OCI-LY7 (cell line): ENCODE measurements at regions not wholly inside any gene's neighbourhood (a gene's known extent, or its start where the extent isn't known, plus 50 kb on each side); places are given as distances from the start of the nearest gene placed in this dataset.

Source experiments
- EZH2phosphoT487 ChIP-seq: fragments of 200-600 bp; sonication (generic); IDR thresholded peaks from 2 replicates; pipeline ENCODE4 v1.6.1; 2018; ENCODE audit warnings: low read depth, borderline replicate concordance, mild to moderate bottlenecking, mixed run types, antibody characterized with exemption, low read length, moderate library complexity, mixed read lengths
- TF ChIP-seq, protein P1 (sequence below): fragments of 200-600 bp; sonication (generic); conservative IDR thresholded peaks from 2 replicates; pipeline ENCODE4 v1.5.1; 2014; ENCODE audit warnings: mild to moderate bottlenecking, antibody characterized with exemption, low read length, moderate library complexity, mixed read lengths

DNA sequence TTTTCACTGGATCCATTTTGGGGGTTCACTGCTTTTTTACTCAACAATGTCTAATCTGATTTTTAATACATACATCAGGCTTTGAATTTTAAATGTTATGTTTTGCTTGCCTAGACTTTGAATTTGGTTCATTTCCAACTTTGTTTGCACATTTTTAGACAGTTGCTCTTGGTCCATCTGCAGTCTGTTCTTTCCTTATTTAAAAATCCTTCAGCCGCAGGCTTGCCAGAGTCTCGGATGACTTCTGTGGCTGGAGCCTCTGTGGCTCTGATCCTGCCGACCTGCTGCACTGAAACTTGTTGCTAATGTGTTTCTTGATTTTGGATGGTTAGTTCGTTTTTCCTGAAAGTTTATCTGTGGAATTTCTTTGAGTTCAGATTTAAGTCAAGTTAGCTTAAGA lies 172.0 kb upstream of the ALKAL2 start:
- TF ChIP-seq, protein P1, sequence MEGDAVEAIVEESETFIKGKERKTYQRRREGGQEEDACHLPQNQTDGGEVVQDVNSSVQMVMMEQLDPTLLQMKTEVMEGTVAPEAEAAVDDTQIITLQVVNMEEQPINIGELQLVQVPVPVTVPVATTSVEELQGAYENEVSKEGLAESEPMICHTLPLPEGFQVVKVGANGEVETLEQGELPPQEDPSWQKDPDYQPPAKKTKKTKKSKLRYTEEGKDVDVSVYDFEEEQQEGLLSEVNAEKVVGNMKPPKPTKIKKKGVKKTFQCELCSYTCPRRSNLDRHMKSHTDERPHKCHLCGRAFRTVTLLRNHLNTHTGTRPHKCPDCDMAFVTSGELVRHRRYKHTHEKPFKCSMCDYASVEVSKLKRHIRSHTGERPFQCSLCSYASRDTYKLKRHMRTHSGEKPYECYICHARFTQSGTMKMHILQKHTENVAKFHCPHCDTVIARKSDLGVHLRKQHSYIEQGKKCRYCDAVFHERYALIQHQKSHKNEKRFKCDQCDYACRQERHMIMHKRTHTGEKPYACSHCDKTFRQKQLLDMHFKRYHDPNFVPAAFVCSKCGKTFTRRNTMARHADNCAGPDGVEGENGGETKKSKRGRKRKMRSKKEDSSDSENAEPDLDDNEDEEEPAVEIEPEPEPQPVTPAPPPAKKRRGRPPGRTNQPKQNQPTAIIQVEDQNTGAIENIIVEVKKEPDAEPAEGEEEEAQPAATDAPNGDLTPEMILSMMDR: no peak
- TF ChIP-seq EZH2phosphoT487: no peak
